Urothelium cell line (cell line): ENCODE measurements at regions not wholly inside any gene's neighbourhood (a gene's known extent, or its start where the extent isn't known, plus 50 kb on each side); places are given as distances from the start of the nearest gene placed in this dataset.

Experiments used
- DNase-seq: peaks from one replicate; pipeline ENCODE4 v3.0.0; 2011; ENCODE audit warnings: low spot score, mixed read lengths
- FAIRE-seq: peaks from 2 replicates; lab custom pipeline; 2011; peaks lifted over from hg19 to GRCh38; lab: Jason Lieb, UNC

DNA sequence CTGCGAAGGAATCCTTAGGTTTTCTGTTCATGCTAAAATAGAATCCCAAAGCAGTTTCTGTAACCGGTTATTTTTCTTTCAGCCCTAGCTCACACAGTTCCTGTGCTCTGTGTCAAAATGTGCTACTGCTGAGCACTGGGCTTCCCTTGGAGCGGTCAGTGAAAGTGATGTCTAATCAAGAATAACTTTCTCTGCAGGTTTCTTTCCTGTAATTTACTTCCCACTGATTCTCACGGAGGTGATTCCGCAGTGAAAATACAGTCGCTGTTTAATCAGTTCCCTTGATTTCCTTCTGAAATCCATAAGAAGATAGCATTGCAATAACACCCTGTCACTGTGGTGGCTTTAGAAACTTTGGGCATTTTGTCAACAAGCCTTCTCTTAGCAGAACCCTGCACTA, 112.0 kb upstream of the ISL1 start:
- FAIRE-seq (no peak), DNase-seq (no peak)

DNA sequence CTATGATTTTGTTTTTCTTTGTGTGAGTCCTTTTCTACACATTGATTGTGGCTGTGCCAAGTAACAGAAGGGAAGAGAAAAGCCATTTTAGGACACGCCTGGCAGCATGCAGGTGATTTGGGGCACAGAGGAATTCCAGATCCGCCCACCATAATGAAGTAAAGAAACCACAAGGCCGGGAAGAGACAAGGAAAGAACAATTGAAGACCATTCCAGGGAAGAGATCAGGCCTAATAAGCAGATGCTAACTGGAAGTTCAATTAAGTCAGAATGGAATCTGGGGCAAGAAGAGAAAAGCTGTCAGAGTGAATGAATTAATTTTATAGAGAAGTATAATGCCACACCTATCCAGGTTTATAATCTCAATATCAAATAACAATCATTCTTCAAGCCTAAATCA, 110.2 kb upstream of the ISL1 start:
- FAIRE-seq, result no peak

GRCh38 chr5:51273871-51274270, 109.4 kb upstream of the ISL1 start:
- FAIRE-seq, result no peak
- no peak for DNase-seq

More for the DNA sequence above, 110.2 kb upstream of the ISL1 start:
- DNase-seq, result peak; percentile 17

- no peak for FAIRE-seq
Observed at GRCh38 chr5:51275428-51275827, 107.8 kb upstream of the ISL1 start.

DNA sequence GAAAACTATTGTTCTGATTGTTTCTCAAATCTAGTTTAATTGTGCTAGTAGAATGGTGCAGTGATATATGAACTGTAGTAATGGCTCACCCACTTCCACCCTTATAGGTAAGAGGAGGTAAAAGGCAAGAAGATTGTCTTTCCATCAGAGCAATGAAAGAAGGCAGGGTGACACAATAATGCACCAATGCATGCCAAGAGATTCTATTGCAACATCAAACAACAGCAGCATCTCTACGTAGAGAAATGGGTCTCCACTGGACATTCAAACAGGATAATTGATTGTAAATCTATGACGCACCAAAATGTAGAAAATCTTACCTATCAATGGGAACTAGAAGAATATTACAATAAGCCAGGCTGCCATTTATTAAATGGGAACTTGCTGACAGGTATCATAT, 107.0 kb upstream of the ISL1 start:
- FAIRE-seq (no peak), DNase-seq (no peak)

More at GRCh38 chr5:51275428-51275827, 107.8 kb upstream of the ISL1 start:
- DNase-seq, result no peak

- FAIRE-seq, result no peak
Observed at GRCh38 chr5:51278539-51278938, 104.7 kb upstream of the ISL1 start.

GRCh38 chr5:51279983-51280706, 103.1 kb upstream of the ISL1 start:
- DNase-seq, result peak; percentile 15
- FAIRE-seq, result no peak

More at GRCh38 chr5:51278539-51278938, 104.7 kb upstream of the ISL1 start:
- peak; percentile 15 for DNase-seq

- DNase-seq (no peak), FAIRE-seq (no peak)
Observed at GRCh38 chr5:51286046-51286445, 97.2 kb upstream of the ISL1 start.

DNA sequence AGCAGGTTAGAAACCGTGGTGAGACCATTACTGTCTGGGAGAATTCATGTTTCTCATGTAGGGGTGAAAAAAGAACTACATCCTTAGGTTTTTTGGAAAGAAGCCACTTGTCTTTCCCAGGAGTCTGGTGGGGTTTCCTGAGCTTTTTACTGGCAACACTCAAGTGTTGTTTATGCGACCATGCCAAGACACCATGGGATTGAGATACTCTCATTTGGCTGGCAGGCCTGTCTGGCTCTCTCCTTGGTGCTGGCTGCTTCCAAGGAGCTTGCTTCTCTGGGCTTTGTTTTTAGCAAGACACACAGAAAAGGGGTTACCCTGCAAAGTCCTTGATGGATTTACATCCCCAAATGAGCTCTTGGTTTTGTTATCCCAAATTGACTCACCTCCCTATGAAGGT, 80.9 kb upstream of the ISL1 start:
- DNase-seq (no peak), FAIRE-seq (no peak)

GRCh38 chr5:51326844-51327243, 56.4 kb upstream of the ISL1 start:
- no peak for FAIRE-seq
- no peak for DNase-seq
